Mesendoderm (in vitro differentiated cells): ENCODE measurements at regions not wholly inside any gene's neighbourhood (a gene's known extent, or its start where the extent isn't known, plus 50 kb on each side); places are given as distances from the start of the nearest gene placed in this dataset.

Source experiments
- DNase-seq: peaks from one replicate; pipeline ENCODE4 v3.0.0; 2013
- H2AK5ac ChIP-seq: 2 replicates; pipeline ENCODE4 v1.6.1; 2013; ENCODE audit warnings: low read length, inconsistent platforms
- H2BK120ac ChIP-seq: 2 replicates; pipeline ENCODE4 v1.6.1; 2013; ENCODE audit warnings: low read depth, mild to moderate bottlenecking, low read length, moderate library complexity, mixed read lengths
- H2BK15ac ChIP-seq: replicated peaks from 2 replicates; pipeline ENCODE4 v1.6.1; 2013; ENCODE audit warnings: low read depth, mild to moderate bottlenecking, moderate library complexity
- H2BK5ac ChIP-seq: 2 replicates; pipeline ENCODE4 v1.6.1; 2013; ENCODE audit warnings: low read length, inconsistent platforms
- H3K18ac ChIP-seq: 2 replicates; pipeline ENCODE4 v1.6.1; 2013; ENCODE audit warnings: mild to moderate bottlenecking, low read length, mixed read lengths
- H3K23ac ChIP-seq: one replicate; pipeline ENCODE4 v1.6.1; 2013; ENCODE audit warnings: low read length
- H3K27ac ChIP-seq: 2 replicates; pipeline ENCODE4 v1.5.1; 2013; ENCODE audit warnings: low read depth, mild to moderate bottlenecking, inconsistent platforms, low read length, moderate library complexity
- H3K27me3 ChIP-seq: 2 replicates; pipeline ENCODE4 v1.6.1; 2013; ENCODE audit warnings: low read length, control low read depth, mild to moderate bottlenecking, inconsistent platforms; ENCODE audit not compliant: insufficient read depth, poor library complexity
- H3K36me3 ChIP-seq: 2 replicates; pipeline ENCODE4 v1.6.1; 2013; ENCODE audit warnings: low read length, inconsistent platforms; ENCODE audit not compliant: control insufficient read depth, insufficient read depth
- H3K4ac ChIP-seq: one replicate; pipeline ENCODE4 v1.6.1; 2013; ENCODE audit warnings: low read depth, mild to moderate bottlenecking, low read length, moderate library complexity
- H3K4me1 ChIP-seq: 2 replicates; pipeline ENCODE4 v1.6.1; 2013; ENCODE audit warnings: low read depth, low read length, inconsistent platforms; ENCODE audit not compliant: control insufficient read depth
- H3K4me2 ChIP-seq: 2 replicates; pipeline ENCODE4 v1.6.1; 2013; ENCODE audit warnings: low read length
- H3K4me3 ChIP-seq: 2 replicates; pipeline ENCODE4 v1.5.1; 2013; ENCODE audit warnings: mild to moderate bottlenecking, low read length
- H3K56ac ChIP-seq: one replicate; pipeline ENCODE4 v1.6.1; 2013; ENCODE audit warnings: low read length
- H3K79me1 ChIP-seq: 2 replicates; pipeline ENCODE4 v1.6.1; 2013; ENCODE audit warnings: low read length, inconsistent platforms
- H3K79me2 ChIP-seq: 2 replicates; pipeline ENCODE4 v1.6.1; 2013; ENCODE audit warnings: mild to moderate bottlenecking, low read length; ENCODE audit not compliant: control insufficient read depth, insufficient read depth
- H3K9ac ChIP-seq: 2 replicates; pipeline ENCODE4 v1.6.1; 2013; ENCODE audit warnings: low read length, inconsistent platforms
- H4K5ac ChIP-seq: one replicate; pipeline ENCODE4 v1.6.1; 2013; ENCODE audit warnings: low read length
- H4K8ac ChIP-seq: one replicate; pipeline ENCODE4 v1.6.1; 2013; ENCODE audit warnings: low read depth, mild to moderate bottlenecking, control low read depth, low read length, moderate library complexity
- WGBS: extraction: QIAGEN DNeasy Blood & Tissue Kit; methylation state at CpG from one replicate; pipeline ENCODE4 v1.1.7; 2013; ENCODE audit warnings: low lambda C conversion rate, missing lambda C conversion rate; ENCODE audit not compliant: insufficient coverage; ENCODE audit errors: extremely low coverage; 5-methylcytosine and 5-hydroxymethylcytosine counted together

GRCh38 chr4:43855283-43855682 lies 593.3 kb downstream of the KCTD8 start:
- H3K79me2 ChIP-seq = no peaks in the 10 kb centered on the region

GRCh38 chr4:43864616-43865146 lies 583.9 kb downstream of the KCTD8 start:
- 100% methylated on average over 1 of the region's 5 CpGs for WGBS
- no peak for DNase-seq
- H3K36me3 ChIP-seq = no peaks in the 10 kb centered on the region

More at GRCh38 chr4:43855283-43855682, 593.3 kb downstream of the KCTD8 start:
- no peak overlapping the region for H3K4me3 ChIP-seq
- H4K8ac ChIP-seq = no peak overlapping the region
- no peaks in the 10 kb centered on the region for H3K36me3 ChIP-seq
- H3K27ac ChIP-seq = no peak overlapping the region
- H2BK15ac ChIP-seq = no peak overlapping the region
- no CpG with 5 or more reads among the region's 2 CpGs for WGBS
- H4K5ac ChIP-seq = no peak overlapping the region
- H2BK120ac ChIP-seq = no peak overlapping the region
- H3K56ac ChIP-seq = no peak overlapping the region
- no peaks in the 10 kb centered on the region for H3K27me3 ChIP-seq
- no peak for DNase-seq
- H3K23ac ChIP-seq = no peak overlapping the region
- H3K18ac ChIP-seq = no peak overlapping the region
- H3K4me2 ChIP-seq = no peak overlapping the region
- H3K9ac ChIP-seq = no peak overlapping the region
- H3K79me1 ChIP-seq = no peaks in the 10 kb centered on the region
- no peaks in the 10 kb centered on the region for H3K4me1 ChIP-seq
- H2BK5ac ChIP-seq = no peak overlapping the region
- H2AK5ac ChIP-seq = no peak overlapping the region
- H3K4ac ChIP-seq = no peak overlapping the region

GRCh38 chr4:43867908-43868307 lies 580.7 kb downstream of the KCTD8 start:
- H3K27ac ChIP-seq = no peak overlapping the region
- WGBS = no CpG with 5 or more reads among the region's 2 CpGs
- H2BK5ac ChIP-seq = no peak overlapping the region
- no peak overlapping the region for H3K18ac ChIP-seq
- H3K56ac ChIP-seq = no peak overlapping the region
- H2BK15ac ChIP-seq = no peak overlapping the region
- no peak overlapping the region for H3K4me3 ChIP-seq
- no peak overlapping the region for H2AK5ac ChIP-seq
- no peaks in the 10 kb centered on the region for H3K4me1 ChIP-seq
- no peaks in the 10 kb centered on the region for H3K79me1 ChIP-seq
- H4K8ac ChIP-seq = no peak overlapping the region
- H3K4me2 ChIP-seq = no peak overlapping the region
- H4K5ac ChIP-seq = no peak overlapping the region
- no peak for DNase-seq
- no peak overlapping the region for H3K23ac ChIP-seq
- H3K79me2 ChIP-seq = no peaks in the 10 kb centered on the region
- H3K4ac ChIP-seq = no peak overlapping the region
- H2BK120ac ChIP-seq = no peak overlapping the region
- H3K36me3 ChIP-seq = no peaks in the 10 kb centered on the region
- no peak overlapping the region for H3K9ac ChIP-seq
- no peaks in the 10 kb centered on the region for H3K27me3 ChIP-seq

More at GRCh38 chr4:43864616-43865146, 583.9 kb downstream of the KCTD8 start:
- H2BK5ac ChIP-seq = no peak overlapping the region
- no peak overlapping the region for H3K4me2 ChIP-seq
- H3K4ac ChIP-seq = no peak overlapping the region
- H3K79me2 ChIP-seq = no peaks in the 10 kb centered on the region
- H3K79me1 ChIP-seq = no peaks in the 10 kb centered on the region
- no peaks in the 10 kb centered on the region for H3K4me1 ChIP-seq
- no peak overlapping the region for H2AK5ac ChIP-seq
- no peak overlapping the region for H3K23ac ChIP-seq
- H4K8ac ChIP-seq = no peak overlapping the region
- no peak overlapping the region for H4K5ac ChIP-seq
- H2BK15ac ChIP-seq = no peak overlapping the region
- no peak overlapping the region for H2BK120ac ChIP-seq
- H3K9ac ChIP-seq = no peak overlapping the region
- no peaks in the 10 kb centered on the region for H3K27me3 ChIP-seq
- no peak overlapping the region for H3K56ac ChIP-seq
- H3K18ac ChIP-seq = no peak overlapping the region
- no peak overlapping the region for H3K27ac ChIP-seq
- no peak overlapping the region for H3K4me3 ChIP-seq

GRCh38 chr4:43875655-43876054 lies 573.0 kb downstream of the KCTD8 start:
- H3K4me3 ChIP-seq = no peak overlapping the region
- no peak overlapping the region for H3K23ac ChIP-seq
- no peak overlapping the region for H2BK120ac ChIP-seq
- no peak overlapping the region for H2BK5ac ChIP-seq
- H3K56ac ChIP-seq = no peak overlapping the region
- no peak overlapping the region for H4K5ac ChIP-seq
- no peaks in the 10 kb centered on the region for H3K79me1 ChIP-seq
- H3K4me2 ChIP-seq = no peak overlapping the region
- H3K4me1 ChIP-seq = no peaks in the 10 kb centered on the region
- no peak overlapping the region for H3K9ac ChIP-seq
- H3K4ac ChIP-seq = no peak overlapping the region
- no peak overlapping the region for H3K18ac ChIP-seq
- no peak overlapping the region for H4K8ac ChIP-seq
- no CpG with 5 or more reads among the region's 4 CpGs for WGBS
- no peak overlapping the region for H2BK15ac ChIP-seq
- H3K36me3 ChIP-seq = no peaks in the 10 kb centered on the region
- H3K27me3 ChIP-seq = no peaks in the 10 kb centered on the region
- H3K27ac ChIP-seq = no peak overlapping the region
- no peak for DNase-seq
- H3K79me2 ChIP-seq = no peaks in the 10 kb centered on the region
- no peak overlapping the region for H2AK5ac ChIP-seq

- H3K79me2 ChIP-seq = no peaks in the 10 kb centered on the region
- no peak overlapping the region for H3K56ac ChIP-seq
- no peak overlapping the region for H2BK15ac ChIP-seq
- no peak overlapping the region for H4K8ac ChIP-seq
- H3K9ac ChIP-seq = no peak overlapping the region
- H2BK120ac ChIP-seq = no peak overlapping the region
- H3K18ac ChIP-seq = no peak overlapping the region
- H3K79me1 ChIP-seq = no peaks in the 10 kb centered on the region
- no peak overlapping the region for H2BK5ac ChIP-seq
- no peak overlapping the region for H2AK5ac ChIP-seq
- H3K4me3 ChIP-seq = no peak overlapping the region
- H3K27ac ChIP-seq = no peak overlapping the region
- no peaks in the 10 kb centered on the region for H3K27me3 ChIP-seq
- H4K5ac ChIP-seq = no peak overlapping the region
- H3K36me3 ChIP-seq = no peaks in the 10 kb centered on the region
- no CpG with 5 or more reads among the region's 1 CpG for WGBS
- no peaks in the 10 kb centered on the region for H3K4me1 ChIP-seq
- no peak overlapping the region for H3K23ac ChIP-seq
- no peak overlapping the region for H3K4ac ChIP-seq
- DNase-seq = no peak
- no peak overlapping the region for H3K4me2 ChIP-seq
Measured at GRCh38 chr4:43882470-43882869, 566.1 kb downstream of the KCTD8 start.

GRCh38 chr4:43886196-43886595 lies 562.4 kb downstream of the KCTD8 start:
- WGBS = no CpG with 5 or more reads among the region's 3 CpGs
- H4K8ac ChIP-seq = no peak overlapping the region
- H4K5ac ChIP-seq = no peak overlapping the region
- H3K36me3 ChIP-seq = no peaks in the 10 kb centered on the region
- H3K4me2 ChIP-seq = no peak overlapping the region
- no peak overlapping the region for H2BK120ac ChIP-seq
- H3K79me1 ChIP-seq = no peaks in the 10 kb centered on the region
- H3K56ac ChIP-seq = no peak overlapping the region
- no peak for DNase-seq
- H3K23ac ChIP-seq = no peak overlapping the region
- H3K27me3 ChIP-seq = no peaks in the 10 kb centered on the region
- H3K4me1 ChIP-seq = no peaks in the 10 kb centered on the region
- no peak overlapping the region for H2BK15ac ChIP-seq
- no peak overlapping the region for H2BK5ac ChIP-seq
- no peaks in the 10 kb centered on the region for H3K79me2 ChIP-seq
- no peak overlapping the region for H3K18ac ChIP-seq
- no peak overlapping the region for H3K4me3 ChIP-seq
- no peak overlapping the region for H2AK5ac ChIP-seq
- H3K27ac ChIP-seq = no peak overlapping the region
- H3K4ac ChIP-seq = no peak overlapping the region
- H3K9ac ChIP-seq = no peak overlapping the region
